ENCODE measurements at regions not wholly inside any gene's neighbourhood (a gene's known extent, or its start where the extent isn't known, plus 50 kb on each side); places are given as distances from the start of the nearest gene placed in this dataset.

- TF ChIP-seq CTCF (IDR thresholded peaks at IDR 0.05; ENCODE audit: low read depth, low read length): no peak
- no peak for TF ChIP-seq POLR2A (IDR thresholded peaks at IDR 0.05; ENCODE audit: extremely low read depth, insufficient read length)
These were observed 417.6 kb downstream of the PCNX1 start for GRCh38 chr14:71324767-71325272.

All from NB4 (cell line).